ENCODE measurements at regions not wholly inside any gene's neighbourhood (a gene's known extent, or its start where the extent isn't known, plus 50 kb on each side); places are given as distances from the start of the nearest gene placed in this dataset.

DNA sequence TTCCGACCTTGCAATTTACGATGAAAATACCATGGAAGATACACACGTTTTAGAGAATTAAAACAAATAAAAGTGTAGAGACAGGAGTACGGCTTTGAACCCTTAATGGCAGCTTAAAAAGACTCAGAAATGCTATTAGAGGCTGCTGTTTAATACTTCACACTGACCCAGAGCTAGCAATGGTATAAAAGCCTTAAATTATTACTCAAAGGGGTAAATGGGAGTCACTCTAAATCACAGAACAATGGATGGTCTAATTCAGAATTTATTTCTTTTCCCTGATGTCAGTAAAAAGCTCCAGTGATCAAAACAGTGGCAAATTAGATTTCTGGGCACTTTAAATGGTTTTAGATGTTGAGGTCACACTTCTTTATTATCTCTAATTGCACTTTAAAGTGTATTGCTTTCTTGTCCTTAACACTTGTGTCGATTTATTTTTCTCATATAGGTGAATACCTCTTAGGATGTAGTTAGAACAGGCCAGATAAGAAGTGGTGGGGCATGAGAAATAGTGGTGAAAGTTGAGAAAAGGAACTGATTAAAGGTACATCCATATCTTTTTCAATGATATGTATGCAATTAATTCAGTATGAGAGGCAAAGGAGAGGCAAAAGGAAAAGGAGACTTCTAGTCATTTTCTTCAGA lies 252.4 kb upstream of the ANKRD50 start:
- H3K27me3 ChIP-seq (ENCODE audit: insufficient read depth, low read length), result no peaks in the 10 kb centered on the region
- H3K4me3 ChIP-seq (ENCODE audit: low read depth, low read length, poor library complexity, severe bottlenecking), result no peak overlapping the region
- no peaks in the 10 kb centered on the region for H3K79me2 ChIP-seq (ENCODE audit: insufficient read depth, low read length)
- TF ChIP-seq, protein P1, sequence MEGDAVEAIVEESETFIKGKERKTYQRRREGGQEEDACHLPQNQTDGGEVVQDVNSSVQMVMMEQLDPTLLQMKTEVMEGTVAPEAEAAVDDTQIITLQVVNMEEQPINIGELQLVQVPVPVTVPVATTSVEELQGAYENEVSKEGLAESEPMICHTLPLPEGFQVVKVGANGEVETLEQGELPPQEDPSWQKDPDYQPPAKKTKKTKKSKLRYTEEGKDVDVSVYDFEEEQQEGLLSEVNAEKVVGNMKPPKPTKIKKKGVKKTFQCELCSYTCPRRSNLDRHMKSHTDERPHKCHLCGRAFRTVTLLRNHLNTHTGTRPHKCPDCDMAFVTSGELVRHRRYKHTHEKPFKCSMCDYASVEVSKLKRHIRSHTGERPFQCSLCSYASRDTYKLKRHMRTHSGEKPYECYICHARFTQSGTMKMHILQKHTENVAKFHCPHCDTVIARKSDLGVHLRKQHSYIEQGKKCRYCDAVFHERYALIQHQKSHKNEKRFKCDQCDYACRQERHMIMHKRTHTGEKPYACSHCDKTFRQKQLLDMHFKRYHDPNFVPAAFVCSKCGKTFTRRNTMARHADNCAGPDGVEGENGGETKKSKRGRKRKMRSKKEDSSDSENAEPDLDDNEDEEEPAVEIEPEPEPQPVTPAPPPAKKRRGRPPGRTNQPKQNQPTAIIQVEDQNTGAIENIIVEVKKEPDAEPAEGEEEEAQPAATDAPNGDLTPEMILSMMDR (IDR thresholded peaks at IDR 0.05; ENCODE audit: low read length), result no peak
- H3K27ac ChIP-seq (ENCODE audit: low read depth, low read length, poor library complexity, severe bottlenecking), result no peak overlapping the region
- 0 out of 2 replicates have a peak, but pooled peaks cover 2% of the 10 kb centered on the region for H3K9me3 ChIP-seq (ENCODE audit: low read length)
- H3K36me3 ChIP-seq (ENCODE audit: insufficient read depth, low read length), result no peaks in the 10 kb centered on the region
- H3F3A ChIP-seq (ENCODE audit: insufficient read depth, low read length), result no peaks in the 10 kb centered on the region
- H3K9me2 ChIP-seq (ENCODE audit: low read depth, low read length), result no peaks in the 10 kb centered on the region
- no peak overlapping the region for H3K9ac ChIP-seq (ENCODE audit: low read length)
- no peaks in the 10 kb centered on the region for H4K20me1 ChIP-seq (ENCODE audit: insufficient read depth, low read length)
- no peak overlapping the region for H2AFZ ChIP-seq (ENCODE audit: low read length)
- H3K4me1 ChIP-seq (ENCODE audit: insufficient read depth, low read length, severe bottlenecking), result no peaks in the 10 kb centered on the region
- H3K4me2 ChIP-seq (ENCODE audit: low read length), result no peak overlapping the region

DNA sequence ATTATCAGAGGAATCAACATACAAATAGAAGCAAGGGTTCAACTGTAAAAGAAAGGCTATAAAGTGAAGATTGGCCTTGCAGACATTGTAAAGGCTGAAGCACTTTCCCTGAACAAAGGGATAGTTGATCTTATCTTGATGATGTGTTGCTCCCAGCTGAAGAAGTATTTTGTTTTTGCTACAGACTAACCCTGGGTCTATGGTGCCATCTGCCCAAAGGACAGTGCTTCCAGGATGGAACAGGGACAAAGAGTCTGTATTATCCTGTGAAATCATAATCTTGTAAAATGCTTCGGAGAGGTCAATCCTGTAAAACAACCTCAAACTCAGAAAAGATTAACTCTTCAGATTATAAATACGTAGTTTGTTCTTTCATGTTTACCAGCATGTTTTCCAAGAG lies 251.7 kb upstream of the ANKRD50 start:
- no peaks in the 10 kb centered on the region for H3K9me2 ChIP-seq (ENCODE audit: low read depth, low read length)
- no peak overlapping the region for H3K4me3 ChIP-seq (ENCODE audit: low read depth, low read length, poor library complexity, severe bottlenecking)
- H3K9me3 ChIP-seq (ENCODE audit: low read length), result 0 out of 2 replicates have a peak, but pooled peaks cover 2% of the 10 kb centered on the region
- TF ChIP-seq, protein P1 (IDR thresholded peaks at IDR 0.05; ENCODE audit: low read length), result no peak
- H3K79me2 ChIP-seq (ENCODE audit: insufficient read depth, low read length), result no peaks in the 10 kb centered on the region
- H3K27ac ChIP-seq (ENCODE audit: low read depth, low read length, poor library complexity, severe bottlenecking), result no peak overlapping the region
- H4K20me1 ChIP-seq (ENCODE audit: insufficient read depth, low read length), result no peaks in the 10 kb centered on the region
- H3K27me3 ChIP-seq (ENCODE audit: insufficient read depth, low read length), result no peaks in the 10 kb centered on the region
- no peak overlapping the region for H3K4me2 ChIP-seq (ENCODE audit: low read length)
- H3K36me3 ChIP-seq (ENCODE audit: insufficient read depth, low read length), result no peaks in the 10 kb centered on the region
- no peak overlapping the region for H3K9ac ChIP-seq (ENCODE audit: low read length)
- H3K4me1 ChIP-seq (ENCODE audit: insufficient read depth, low read length, severe bottlenecking), result no peaks in the 10 kb centered on the region
- no peaks in the 10 kb centered on the region for H3F3A ChIP-seq (ENCODE audit: insufficient read depth, low read length)
- H2AFZ ChIP-seq (ENCODE audit: low read length), result no peak overlapping the region

- Histone ChIP-seq H2AFZ (ENCODE audit: low read length) (no peak overlapping the region), H3K4me3 (ENCODE audit: low read depth, low read length, poor library complexity, severe bottlenecking) (no peak overlapping the region), H3K79me2 (ENCODE audit: insufficient read depth, low read length) (no peaks in the 10 kb centered on the region), H3K27ac (ENCODE audit: low read depth, low read length, poor library complexity, severe bottlenecking) (no peak overlapping the region), H3K9ac (ENCODE audit: low read length) (no peak overlapping the region), H3K4me2 (ENCODE audit: low read length) (no peak overlapping the region), H3K4me1 (ENCODE audit: insufficient read depth, low read length, severe bottlenecking) (no peaks in the 10 kb centered on the region), H3K36me3 (ENCODE audit: insufficient read depth, low read length) (no peaks in the 10 kb centered on the region), H4K20me1 (ENCODE audit: insufficient read depth, low read length) (no peaks in the 10 kb centered on the region), H3K9me2 (ENCODE audit: low read depth, low read length) (no peaks in the 10 kb centered on the region), H3K27me3 (ENCODE audit: insufficient read depth, low read length) (no peaks in the 10 kb centered on the region), H3F3A (ENCODE audit: insufficient read depth, low read length) (no peaks in the 10 kb centered on the region), H3K9me3 (ENCODE audit: low read length) (0 out of 2 replicates have a peak, but pooled peaks cover 2% of the 10 kb centered on the region)
- TF ChIP-seq EZH2 (IDR thresholded peaks at IDR 0.05; ENCODE audit: borderline replicate concordance, low read length), result no peak
- TF ChIP-seq, protein P1 (IDR thresholded peaks at IDR 0.05; ENCODE audit: low read length), result no peak
These were observed 248.7 kb upstream of the ANKRD50 start for GRCh38 chr4:124961138-124961750.

Data from OCI-LY1 (cell line).